Osteoblast (primary cell): ENCODE measurements at regions not wholly inside any gene's neighbourhood (a gene's known extent, or its start where the extent isn't known, plus 50 kb on each side); places are given as distances from the start of the nearest gene placed in this dataset.

Source experiments
- DNase-seq: peaks from one replicate; pipeline ENCODE4 v3.0.0; 2011; ENCODE audit warnings: low spot score, mixed read lengths; ENCODE audit not compliant: insufficient read length; ENCODE audit errors: missing footprints
- H2AFZ ChIP-seq: 2 replicates; pipeline ENCODE4 v1.6.0; 2011; ENCODE audit warnings: mild to moderate bottlenecking, low read length
- H3K27ac ChIP-seq: 2 replicates; pipeline ENCODE4 v1.5.1; 2011; ENCODE audit warnings: mild to moderate bottlenecking, low read depth, low read length, moderate library complexity
- H3K27me3 ChIP-seq: 2 replicates; pipeline ENCODE4 v1.6.0; 2012; ENCODE audit warnings: mild to moderate bottlenecking, control low read depth, inconsistent platforms, low read length, moderate library complexity; ENCODE audit not compliant: insufficient read depth
- H3K36me3 ChIP-seq: 2 replicates; pipeline ENCODE4 v1.5.1; 2011; ENCODE audit warnings: mild to moderate bottlenecking, low read length, control low read depth, moderate library complexity; ENCODE audit not compliant: insufficient read depth
- H3K4me1 ChIP-seq: 2 replicates; pipeline ENCODE4 v1.5.1; 2011; ENCODE audit warnings: mild to moderate bottlenecking, low read length, control low read depth, moderate library complexity; ENCODE audit not compliant: insufficient read depth
- H3K4me2 ChIP-seq: 2 replicates; pipeline ENCODE4 v1.6.0; 2011; ENCODE audit warnings: mild to moderate bottlenecking, low read length; ENCODE audit not compliant: insufficient read depth
- H3K4me3 ChIP-seq: fragments of 200-600 bp; sonication (generic); 3 replicates; pipeline ENCODE4 v1.5.1; 2012; ENCODE audit warnings: mild to moderate bottlenecking, low read length, inconsistent platforms; ENCODE audit not compliant: insufficient read depth
- H3K79me2 ChIP-seq: 2 replicates; pipeline ENCODE4 v1.6.0; 2012; ENCODE audit warnings: mild to moderate bottlenecking, low read length, control low read depth, inconsistent platforms; ENCODE audit not compliant: insufficient read depth
- H3K9me3 ChIP-seq: 2 replicates; pipeline ENCODE4 v1.5.1; 2011; ENCODE audit warnings: low read depth, low read length, control low read depth
- H4K20me1 ChIP-seq: 2 replicates; pipeline ENCODE4 v1.6.0; 2012; ENCODE audit warnings: mild to moderate bottlenecking, low read length, control low read depth; ENCODE audit not compliant: insufficient read depth
- TF ChIP-seq, protein P1 (sequence below): IDR thresholded peaks from 2 replicates; pipeline ENCODE4 v1.5.1; 2011; ENCODE audit warnings: mild to moderate bottlenecking, low read depth, low read length, moderate library complexity; ENCODE audit errors: extremely low read depth

DNA sequence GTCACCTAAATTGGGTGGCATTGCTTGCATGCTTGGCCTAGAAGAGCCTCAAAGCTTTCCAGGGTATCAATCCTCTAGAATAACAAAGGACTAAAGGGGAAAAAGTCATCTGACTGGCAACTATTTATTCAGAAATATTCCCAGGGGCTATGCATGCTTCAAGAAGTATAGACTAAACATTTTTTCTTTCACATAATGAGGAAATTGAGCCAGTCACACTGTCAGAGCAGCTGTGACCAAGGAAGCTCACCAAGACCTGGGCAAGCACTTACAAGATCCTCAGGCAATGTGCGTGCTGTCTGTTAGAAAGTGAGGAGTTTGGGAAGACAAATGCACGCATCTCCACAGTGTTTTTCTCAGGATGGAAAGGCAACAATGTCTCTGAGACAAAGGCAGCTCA is 747.2 kb downstream of the DIAPH3 start:
- TF ChIP-seq, protein P1, sequence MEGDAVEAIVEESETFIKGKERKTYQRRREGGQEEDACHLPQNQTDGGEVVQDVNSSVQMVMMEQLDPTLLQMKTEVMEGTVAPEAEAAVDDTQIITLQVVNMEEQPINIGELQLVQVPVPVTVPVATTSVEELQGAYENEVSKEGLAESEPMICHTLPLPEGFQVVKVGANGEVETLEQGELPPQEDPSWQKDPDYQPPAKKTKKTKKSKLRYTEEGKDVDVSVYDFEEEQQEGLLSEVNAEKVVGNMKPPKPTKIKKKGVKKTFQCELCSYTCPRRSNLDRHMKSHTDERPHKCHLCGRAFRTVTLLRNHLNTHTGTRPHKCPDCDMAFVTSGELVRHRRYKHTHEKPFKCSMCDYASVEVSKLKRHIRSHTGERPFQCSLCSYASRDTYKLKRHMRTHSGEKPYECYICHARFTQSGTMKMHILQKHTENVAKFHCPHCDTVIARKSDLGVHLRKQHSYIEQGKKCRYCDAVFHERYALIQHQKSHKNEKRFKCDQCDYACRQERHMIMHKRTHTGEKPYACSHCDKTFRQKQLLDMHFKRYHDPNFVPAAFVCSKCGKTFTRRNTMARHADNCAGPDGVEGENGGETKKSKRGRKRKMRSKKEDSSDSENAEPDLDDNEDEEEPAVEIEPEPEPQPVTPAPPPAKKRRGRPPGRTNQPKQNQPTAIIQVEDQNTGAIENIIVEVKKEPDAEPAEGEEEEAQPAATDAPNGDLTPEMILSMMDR: no peak
- Histone ChIP-seq H2AFZ (no peak overlapping the region), H3K79me2 (no peaks in the 10 kb centered on the region), H3K36me3 (no peaks in the 10 kb centered on the region), H3K4me3 (no peak overlapping the region), H3K9me3 (no peaks in the 10 kb centered on the region), H3K4me1 (no peaks in the 10 kb centered on the region), H3K27ac (no peak overlapping the region), H3K27me3 (no peaks in the 10 kb centered on the region), H3K4me2 (no peak overlapping the region), H4K20me1 (no peaks in the 10 kb centered on the region)
- no peak for DNase-seq

DNA sequence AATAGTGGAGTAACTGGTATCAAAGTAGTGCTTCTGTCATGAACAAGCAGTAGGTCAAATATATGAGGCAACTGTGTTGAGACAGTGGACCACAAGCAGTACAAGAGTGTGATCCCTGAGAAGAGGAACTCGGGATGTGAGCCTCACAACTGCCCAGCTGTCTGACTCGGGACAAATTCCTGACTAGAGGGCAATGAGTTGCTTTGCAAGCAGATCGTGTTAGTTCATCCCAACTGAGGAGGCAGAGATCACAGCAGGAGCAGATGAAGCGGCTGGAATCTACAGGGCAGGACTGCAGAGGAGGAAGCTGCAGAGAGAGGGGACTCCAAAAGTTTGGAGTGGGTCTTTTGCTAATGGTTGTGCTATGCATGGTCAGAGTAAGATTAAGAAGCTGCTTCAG is 741.1 kb downstream of the DIAPH3 start:
- Histone ChIP-seq H3K27me3 (no peaks in the 10 kb centered on the region), H3K9me3 (no peaks in the 10 kb centered on the region), H3K27ac (no peak overlapping the region), H3K4me1 (peaks cover 4% of the 10 kb centered on the region), H3K79me2 (no peaks in the 10 kb centered on the region), H4K20me1 (no peaks in the 10 kb centered on the region), H3K4me3 (no peak overlapping the region), H3K4me2 (no peak overlapping the region), H3K36me3 (no peaks in the 10 kb centered on the region), H2AFZ (no peak overlapping the region)
- DNase-seq: no peak
- TF ChIP-seq, protein P1: no peak

DNA sequence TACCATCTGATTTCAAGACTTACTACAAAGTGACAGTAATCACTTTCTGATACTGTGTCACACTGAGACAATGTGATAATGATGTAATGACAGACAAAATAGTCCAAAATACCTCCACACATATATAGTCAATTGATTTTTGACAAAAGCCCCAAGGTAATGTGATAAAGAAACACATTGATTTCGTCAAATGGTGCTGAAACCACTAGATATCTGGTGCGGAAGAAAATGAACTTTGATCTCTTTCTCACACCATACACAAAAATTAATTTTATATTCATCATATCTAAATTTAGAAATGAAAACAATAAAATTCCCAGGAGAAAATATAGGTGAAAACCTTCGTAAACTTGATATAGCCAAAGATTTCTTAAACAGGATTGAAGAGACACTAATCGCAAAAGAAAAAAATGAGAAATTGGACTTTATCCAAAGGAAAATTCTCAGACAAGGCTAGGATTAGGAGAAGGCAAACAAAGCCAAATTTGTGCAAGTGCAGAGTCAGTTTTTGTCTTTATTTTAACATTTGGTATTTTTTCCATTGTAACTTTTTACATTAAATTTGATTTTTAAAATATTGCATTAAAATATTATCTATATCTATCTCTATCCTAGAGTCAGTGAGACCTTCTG is 739.9 kb downstream of the DIAPH3 start:
- H4K20me1 ChIP-seq: no peaks in the 10 kb centered on the region
- peaks cover 4% of the 10 kb centered on the region for H3K4me1 ChIP-seq
- no peaks in the 10 kb centered on the region for H3K79me2 ChIP-seq
- no peaks in the 10 kb centered on the region for H3K36me3 ChIP-seq
- H3K27ac ChIP-seq: no peak overlapping the region
- no peak for DNase-seq
- no peak overlapping the region for H2AFZ ChIP-seq
- H3K4me3 ChIP-seq: no peak overlapping the region
- no peaks in the 10 kb centered on the region for H3K9me3 ChIP-seq
- H3K4me2 ChIP-seq: no peak overlapping the region
- H3K27me3 ChIP-seq: no peaks in the 10 kb centered on the region
- TF ChIP-seq, protein P1: no peak

DNA sequence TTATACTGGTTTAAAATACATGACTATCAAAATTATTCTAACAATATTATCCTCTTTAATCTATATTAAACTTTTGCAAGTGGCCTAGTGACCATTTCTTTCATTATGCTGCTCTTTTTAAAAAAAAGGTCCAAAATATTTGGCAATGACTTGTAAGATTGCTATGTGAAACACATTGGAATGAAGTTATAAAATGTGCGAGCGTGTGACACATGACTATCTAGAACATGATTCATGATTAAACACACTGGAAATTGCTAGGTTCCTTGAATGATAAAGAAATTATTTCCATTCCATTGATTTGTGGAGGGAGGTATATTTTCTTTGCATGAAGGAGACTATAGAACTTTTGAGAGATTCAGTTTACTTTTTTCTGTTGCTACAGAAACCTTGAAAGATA is 739.1 kb downstream of the DIAPH3 start:
- H3K79me2 ChIP-seq: no peaks in the 10 kb centered on the region
- no peak for DNase-seq
- no peaks in the 10 kb centered on the region for H3K36me3 ChIP-seq
- TF ChIP-seq, protein P1: no peak
- H3K4me2 ChIP-seq: no peak overlapping the region
- H4K20me1 ChIP-seq: no peaks in the 10 kb centered on the region
- H3K4me3 ChIP-seq: no peak overlapping the region
- no peak overlapping the region for H2AFZ ChIP-seq
- peaks cover 4% of the 10 kb centered on the region for H3K4me1 ChIP-seq
- no peaks in the 10 kb centered on the region for H3K27me3 ChIP-seq
- H3K27ac ChIP-seq: peak overlapping the region; percentile 54
- H3K9me3 ChIP-seq: no peaks in the 10 kb centered on the region
